MM.1S (cell line): ENCODE measurements at regions not wholly inside any gene's neighbourhood (a gene's known extent, or its start where the extent isn't known, plus 50 kb on each side); places are given as distances from the start of the nearest gene placed in this dataset.
"Not testable (repeated sequence)": the region's sequence is repeated elsewhere in the genome, so short reads cannot be mapped to it uniquely, and the experiment has no call there.

Experiments used
- EZH2 ChIP-seq: fragments of 300-600 bp; sonication (generic); optimal IDR thresholded peaks from 2 replicates; pipeline ENCODE3; 2017; ENCODE audit warnings: low read depth, mild to moderate bottlenecking, antibody characterized with exemption, low read length, mixed read lengths
- EZH2phosphoT487 ChIP-seq: fragments of 300-600 bp; sonication (generic); IDR thresholded peaks from 2 replicates; pipeline ENCODE4 v1.6.1; 2018; ENCODE audit warnings: antibody characterized with exemption, low read length
- TF ChIP-seq, protein P1 (sequence below): fragments of 300-600 bp; sonication (generic); IDR thresholded peaks from 2 replicates; pipeline ENCODE4 v1.5.1; 2016; ENCODE audit warnings: antibody characterized with exemption, low read length, mixed read lengths

- not testable (repeated sequence) for TF ChIP-seq EZH2, EZH2phosphoT487
- TF ChIP-seq, protein P1, sequence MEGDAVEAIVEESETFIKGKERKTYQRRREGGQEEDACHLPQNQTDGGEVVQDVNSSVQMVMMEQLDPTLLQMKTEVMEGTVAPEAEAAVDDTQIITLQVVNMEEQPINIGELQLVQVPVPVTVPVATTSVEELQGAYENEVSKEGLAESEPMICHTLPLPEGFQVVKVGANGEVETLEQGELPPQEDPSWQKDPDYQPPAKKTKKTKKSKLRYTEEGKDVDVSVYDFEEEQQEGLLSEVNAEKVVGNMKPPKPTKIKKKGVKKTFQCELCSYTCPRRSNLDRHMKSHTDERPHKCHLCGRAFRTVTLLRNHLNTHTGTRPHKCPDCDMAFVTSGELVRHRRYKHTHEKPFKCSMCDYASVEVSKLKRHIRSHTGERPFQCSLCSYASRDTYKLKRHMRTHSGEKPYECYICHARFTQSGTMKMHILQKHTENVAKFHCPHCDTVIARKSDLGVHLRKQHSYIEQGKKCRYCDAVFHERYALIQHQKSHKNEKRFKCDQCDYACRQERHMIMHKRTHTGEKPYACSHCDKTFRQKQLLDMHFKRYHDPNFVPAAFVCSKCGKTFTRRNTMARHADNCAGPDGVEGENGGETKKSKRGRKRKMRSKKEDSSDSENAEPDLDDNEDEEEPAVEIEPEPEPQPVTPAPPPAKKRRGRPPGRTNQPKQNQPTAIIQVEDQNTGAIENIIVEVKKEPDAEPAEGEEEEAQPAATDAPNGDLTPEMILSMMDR = not testable (repeated sequence)
Observed at GRCh38 chr2:236389284-236390216, 125.3 kb upstream of the ASB18 start.
